ENCODE measurements at regions not wholly inside any gene's neighbourhood (a gene's known extent, or its start where the extent isn't known, plus 50 kb on each side); places are given as distances from the start of the nearest gene placed in this dataset.
"Not testable (repeated sequence)": the region's sequence is repeated elsewhere in the genome, so short reads cannot be mapped to it uniquely, and the experiment has no call there.

DNA sequence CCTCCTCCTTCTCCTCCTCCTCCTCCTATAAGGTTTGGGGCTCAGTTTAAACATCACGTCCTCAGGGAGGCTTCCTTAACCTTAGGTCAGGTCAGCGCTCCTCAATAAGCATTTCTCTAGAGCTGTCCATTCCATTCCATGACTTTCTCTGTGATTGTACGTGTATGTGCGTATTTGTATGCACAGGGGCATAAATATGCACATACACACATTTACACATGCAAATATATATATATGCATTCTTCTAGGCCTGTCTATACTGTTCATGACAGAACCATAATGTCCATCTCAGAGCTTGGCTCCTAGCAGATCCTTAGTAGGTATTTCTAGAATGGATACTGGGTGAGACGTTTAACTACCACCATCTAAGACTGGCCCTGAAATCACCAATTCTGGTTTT, 258.6 kb downstream of the STIM2 start:
- no peak for DNase-seq (ENCODE audit: insufficient read length, low spot score)
- FAIRE-seq = peak; percentile 33

DNA sequence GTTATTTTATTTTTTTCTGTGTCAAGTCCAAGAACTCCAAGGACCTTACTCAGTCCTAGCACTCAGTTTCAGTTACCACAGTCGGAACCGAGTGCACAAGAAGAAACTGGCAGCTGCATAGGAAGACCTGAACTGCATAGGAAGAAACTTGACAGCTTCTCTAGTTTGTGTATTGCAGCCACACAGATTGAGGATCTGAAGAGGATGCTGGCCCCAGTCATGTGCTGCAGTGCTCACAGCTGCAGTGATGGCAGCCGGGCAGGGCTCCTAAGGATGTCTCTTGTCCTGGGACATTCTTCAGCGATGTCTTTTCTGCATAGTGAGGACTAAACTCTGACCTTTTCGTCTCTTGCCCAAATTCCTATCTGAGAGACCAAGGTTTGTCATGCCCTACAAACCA, 261.2 kb downstream of the STIM2 start:
- DNase-seq (ENCODE audit: insufficient read length, low spot score) = no peak
- no peak for FAIRE-seq

DNA sequence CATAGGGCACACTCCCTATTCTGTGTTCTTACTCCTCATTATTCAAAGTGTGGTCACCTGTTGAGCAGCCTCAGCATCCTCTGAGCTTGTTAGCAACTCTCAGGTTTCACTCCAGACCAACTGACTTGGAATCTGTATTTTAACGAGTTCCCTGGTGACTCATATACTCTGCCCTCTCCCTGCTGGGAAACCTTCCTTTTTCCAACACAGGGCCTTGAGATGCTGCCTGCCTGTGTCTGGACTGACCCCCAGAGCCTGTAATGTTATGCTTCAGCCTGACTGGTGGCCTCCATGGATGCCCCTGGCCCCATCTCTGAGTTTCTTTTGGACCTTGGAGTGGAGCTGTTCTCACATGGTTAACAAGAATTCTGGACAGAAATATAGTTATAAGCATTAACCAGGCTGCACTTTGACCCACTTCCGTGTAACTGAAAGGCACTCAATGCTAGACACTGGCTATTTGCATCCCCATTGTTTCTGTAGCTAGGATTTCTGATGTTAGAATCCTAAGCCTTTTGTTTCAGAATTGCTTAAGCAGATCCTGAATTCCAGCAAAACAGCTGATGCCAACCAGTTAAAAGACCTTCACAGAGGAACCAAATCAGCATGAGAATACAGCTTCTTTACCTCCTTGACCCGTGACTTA, 262.6 kb downstream of the STIM2 start:
- DNase-seq (ENCODE audit: insufficient read length, low spot score) = no peak
- no peak for FAIRE-seq

DNA sequence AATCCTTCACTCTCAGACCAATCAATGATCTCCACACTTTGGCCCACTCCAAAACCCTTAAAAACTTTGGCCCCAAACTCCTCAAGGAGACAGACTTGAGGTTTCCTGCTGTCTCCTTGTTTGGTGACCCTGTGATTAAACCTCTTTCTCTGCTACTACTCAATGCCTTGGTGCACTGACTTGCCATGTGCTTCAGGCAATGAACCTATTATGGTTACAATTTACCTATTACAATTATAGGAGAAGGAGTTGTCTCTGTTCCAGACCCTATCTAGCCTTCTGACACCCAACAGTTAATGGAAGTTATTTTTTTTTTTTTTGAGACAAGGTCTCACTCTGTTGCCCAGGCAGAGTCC, 263.1 kb downstream of the STIM2 start:
- FAIRE-seq (no peak), DNase-seq (ENCODE audit: insufficient read length, low spot score) (no peak)

DNA sequence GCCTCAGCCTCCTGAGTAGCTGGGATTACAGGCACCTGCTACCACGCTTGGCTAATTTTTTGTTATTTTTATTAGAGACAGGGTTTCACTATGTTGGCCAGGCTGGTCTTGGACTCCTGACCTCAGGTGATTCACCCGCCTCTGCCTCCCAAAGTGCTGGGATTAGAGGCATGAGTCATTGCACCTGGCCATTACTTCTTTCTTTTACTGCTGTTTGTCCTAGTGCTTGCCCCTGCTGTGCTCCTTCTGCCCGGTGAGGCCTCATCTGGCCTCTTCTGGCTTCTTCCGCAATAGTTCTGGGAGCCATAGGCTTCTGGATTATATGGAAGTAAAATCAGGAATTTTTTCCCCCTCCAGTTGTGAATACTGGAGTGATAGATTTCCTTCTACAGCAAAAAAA, 266.3 kb downstream of the STIM2 start:
- not testable (repeated sequence) for FAIRE-seq; DNase-seq (ENCODE audit: insufficient read length, low spot score)

DNA sequence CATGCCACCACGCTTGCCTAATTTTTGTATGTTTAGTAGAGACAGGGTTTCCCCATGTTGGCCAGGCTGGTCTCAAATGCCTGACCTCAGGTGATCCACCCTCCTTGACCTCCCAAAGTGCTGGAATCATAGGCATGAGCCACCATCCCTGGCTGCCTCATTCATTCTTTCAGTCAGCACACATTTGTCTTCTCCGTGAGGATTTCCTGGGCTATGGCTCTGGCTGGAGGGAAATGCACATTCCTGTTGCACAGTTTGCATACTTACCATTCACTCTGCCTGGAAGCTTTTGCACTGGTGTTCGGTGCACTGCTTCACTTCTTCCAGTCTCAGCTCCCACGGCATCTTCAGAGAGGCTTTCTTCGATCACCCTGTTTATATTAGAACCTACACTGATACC, 267.8 kb downstream of the STIM2 start:
- no peak for DNase-seq (ENCODE audit: insufficient read length, low spot score)
- no peak for FAIRE-seq

DNA sequence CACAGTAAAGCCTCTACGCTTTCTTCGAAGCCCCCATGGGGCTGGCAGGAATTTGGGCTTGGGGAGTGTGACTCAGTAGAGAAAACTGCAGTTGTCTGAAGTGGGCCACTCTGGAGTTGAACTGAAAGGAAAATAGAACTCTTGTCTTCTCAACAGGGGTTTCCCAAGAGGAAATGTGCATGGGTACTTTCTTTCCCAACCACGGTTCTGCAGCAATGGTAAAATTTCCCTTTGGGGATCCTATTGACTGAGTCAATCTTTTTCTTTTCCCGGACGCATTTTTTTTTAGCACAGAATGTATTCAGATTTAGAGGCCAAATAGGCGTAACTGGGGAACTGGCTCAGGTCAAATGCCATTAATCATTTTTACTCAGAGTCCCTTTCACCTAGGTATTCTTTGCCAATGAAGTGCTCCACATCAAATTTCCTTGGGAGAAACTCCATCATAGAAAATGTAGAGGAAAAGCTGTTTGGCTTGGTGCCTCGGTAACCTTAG, 269.3 kb downstream of the STIM2 start:
- FAIRE-seq = no peak
- DNase-seq (ENCODE audit: insufficient read length, low spot score) = no peak

DNA sequence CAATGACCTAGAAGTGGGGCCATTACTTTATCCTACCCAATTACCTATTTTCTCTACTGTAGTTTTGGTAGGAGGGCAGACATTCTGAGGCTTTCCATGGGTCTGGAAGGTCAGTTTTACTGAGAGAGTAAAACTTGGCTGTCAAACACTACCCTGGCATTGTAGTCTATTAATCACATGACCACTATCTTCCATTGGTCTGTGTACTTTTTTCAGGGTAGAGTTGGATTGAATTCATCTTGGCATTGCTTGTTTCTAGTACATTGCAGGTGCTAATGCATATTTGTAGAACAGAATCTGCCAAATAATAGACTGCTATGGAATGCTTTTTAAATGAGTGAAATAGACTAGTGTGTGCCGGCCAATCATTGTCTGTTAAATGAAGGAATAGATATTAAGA, 271.9 kb downstream of the STIM2 start:
- DNase-seq (ENCODE audit: insufficient read length, low spot score) (no peak), FAIRE-seq (no peak)

DNA sequence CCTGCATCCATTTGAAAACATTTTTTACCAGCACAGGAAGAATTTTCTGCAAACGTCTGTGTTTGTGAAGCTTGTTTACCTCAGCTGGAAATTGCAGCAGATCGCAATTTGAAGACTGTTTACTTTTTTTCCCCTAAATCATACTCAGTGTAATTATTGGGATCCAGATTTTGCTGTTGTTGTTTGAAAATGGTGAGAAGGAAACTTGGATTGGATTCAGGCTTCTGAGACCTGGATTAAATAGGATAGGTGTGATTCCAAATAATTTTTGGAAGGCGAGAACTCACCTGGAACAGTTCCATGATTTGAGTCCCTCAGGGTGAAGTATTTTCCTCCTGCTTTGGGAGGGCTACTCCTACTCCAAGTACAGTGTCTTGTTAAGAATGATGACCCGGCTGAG, 279.8 kb downstream of the STIM2 start:
- no peak for FAIRE-seq
- no peak for DNase-seq (ENCODE audit: insufficient read length, low spot score)

DNA sequence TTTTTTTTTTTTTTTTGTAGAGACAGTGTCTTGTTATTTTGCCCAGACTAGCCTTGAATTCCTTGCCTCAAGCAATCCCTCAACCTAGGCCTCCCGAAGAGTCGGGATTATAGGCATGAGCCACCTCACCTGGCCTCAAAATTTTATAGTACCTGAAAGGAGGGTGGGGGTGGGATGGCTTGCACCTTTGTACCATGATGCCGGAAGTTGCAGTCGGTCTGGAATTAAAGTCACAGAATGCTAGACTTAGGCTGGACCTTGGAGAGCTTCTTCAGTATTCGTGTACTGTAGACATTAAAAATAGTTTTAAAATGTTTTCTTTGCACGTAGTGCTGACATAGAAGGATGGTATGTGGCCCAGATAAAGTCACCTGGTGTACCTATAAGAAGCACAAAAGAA, 280.9 kb downstream of the STIM2 start:
- FAIRE-seq (no peak), DNase-seq (ENCODE audit: insufficient read length, low spot score) (no peak)

DNA sequence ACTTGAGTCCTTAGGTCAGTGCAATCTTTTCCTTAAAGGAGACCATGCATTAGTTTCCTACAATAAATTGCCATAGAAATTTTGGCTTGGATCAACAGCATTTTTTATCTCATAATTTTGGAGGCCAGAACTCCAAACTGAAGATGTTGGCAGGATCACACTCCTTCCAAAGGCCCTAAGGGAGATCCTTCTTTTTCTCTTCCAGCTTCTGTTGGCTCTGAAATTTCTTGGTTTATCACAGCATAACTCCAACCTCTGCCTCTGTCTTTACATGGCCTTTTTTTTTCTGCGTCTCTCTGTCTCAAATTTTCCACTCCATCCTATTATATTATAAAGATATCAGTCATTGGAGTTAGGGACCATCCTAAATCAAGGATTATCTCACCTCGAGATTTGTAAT, 282.2 kb downstream of the STIM2 start:
- FAIRE-seq = no peak
- DNase-seq (ENCODE audit: insufficient read length, low spot score) = no peak

DNA sequence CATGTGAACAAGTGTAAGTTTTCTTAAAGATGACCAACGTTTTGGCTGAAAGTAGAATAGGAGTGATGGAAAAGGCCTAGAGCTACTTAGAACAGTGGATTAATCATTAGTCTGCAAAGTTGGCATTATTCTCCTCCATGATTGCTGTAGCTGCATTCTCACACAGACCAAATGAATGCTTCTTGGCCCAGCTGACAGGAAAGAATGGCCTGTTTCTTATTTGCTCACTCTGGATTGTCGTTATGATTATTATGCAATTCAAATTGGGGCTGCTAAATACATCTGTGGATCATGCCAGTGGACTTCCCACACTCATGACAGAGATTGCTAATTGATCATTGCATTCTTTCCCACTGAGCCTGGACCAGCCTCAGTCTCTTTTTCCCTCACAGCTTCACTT, 285.0 kb downstream of the STIM2 start:
- FAIRE-seq (no peak), DNase-seq (ENCODE audit: insufficient read length, low spot score) (no peak)

DNA sequence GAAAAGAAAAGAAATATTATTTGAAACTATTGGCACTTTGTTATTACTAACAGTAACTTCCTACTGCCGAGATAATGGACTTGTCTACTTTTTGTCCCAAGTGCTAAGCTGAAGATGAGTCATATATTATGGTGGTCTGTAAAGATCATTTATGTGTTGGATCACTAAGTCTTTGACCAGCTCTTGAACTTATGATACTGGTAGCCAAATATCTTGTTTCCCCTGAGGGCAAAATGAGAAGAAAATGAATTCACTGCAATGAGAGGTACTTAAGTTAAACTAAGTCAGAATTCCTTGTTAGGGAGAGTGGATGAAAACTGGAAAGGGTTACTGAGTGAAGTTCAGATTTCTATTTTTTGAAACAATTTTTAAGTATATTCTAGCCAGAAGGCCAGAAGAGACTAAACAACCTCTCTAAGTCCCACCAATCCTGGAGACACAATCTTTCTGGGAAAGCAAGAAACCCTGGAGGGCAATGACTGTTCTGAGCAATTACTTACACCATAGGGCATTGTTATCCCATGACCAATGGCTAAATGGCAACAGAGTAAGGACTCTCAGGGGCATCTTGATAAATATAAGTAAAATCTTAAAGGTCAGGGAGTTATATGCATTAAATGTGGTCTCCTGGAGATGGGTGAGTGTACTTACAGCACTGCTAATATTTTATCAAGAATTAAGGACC, 287.7 kb downstream of the STIM2 start:
- FAIRE-seq (no peak), DNase-seq (ENCODE audit: insufficient read length, low spot score) (no peak)

DNA sequence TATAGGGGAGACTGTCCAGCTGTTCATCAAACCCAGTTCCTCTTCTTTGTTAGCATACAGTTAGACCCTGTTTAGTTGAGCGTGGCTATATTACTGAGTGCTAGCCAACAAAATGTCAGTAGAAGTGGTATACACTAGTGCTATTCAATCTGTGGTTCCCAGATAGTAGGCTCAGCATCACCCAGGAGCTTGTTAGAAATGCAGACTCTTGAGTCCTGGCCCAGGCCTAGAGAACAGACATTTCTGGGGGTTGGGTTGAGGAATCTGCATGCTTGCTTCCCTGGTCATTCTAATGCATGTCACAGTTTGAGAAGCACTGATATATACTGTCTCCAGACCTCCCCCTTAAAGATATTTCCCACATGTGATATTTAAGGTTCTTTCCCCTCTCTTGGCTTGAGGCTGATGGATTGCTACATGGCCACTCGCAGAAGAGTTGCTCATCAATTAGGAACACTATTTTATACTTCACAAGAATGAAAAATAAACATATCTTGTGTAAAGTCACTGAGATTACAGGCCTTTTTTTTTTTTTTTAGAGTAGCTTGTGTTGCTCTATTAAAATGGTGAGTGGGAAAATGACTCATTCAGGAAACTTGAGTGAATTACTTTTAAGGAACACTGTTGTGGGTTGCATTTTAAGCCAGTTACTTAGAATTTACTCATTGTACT, 289.0 kb downstream of the STIM2 start:
- DNase-seq (ENCODE audit: insufficient read length, low spot score) (no peak), FAIRE-seq (no peak)

DNA sequence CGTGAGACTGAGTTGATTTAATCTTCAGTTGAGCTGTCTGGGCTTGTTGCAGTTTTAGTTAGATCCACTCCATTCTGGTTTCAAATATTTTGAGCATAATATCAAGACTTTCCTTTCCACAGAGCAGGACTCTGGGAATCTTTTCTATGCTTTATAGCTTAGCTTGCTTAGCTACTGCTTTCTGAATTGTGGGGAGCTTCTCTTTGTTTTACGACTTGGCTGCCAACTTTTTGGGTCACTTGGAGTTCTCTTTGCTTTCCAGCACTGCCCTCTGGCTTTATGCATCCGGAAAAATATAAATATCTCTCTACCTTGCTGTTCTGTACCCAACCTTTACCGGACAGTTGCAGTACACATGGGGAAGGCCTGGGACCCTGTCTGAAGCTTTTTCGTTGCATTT, 292.1 kb downstream of the STIM2 start:
- DNase-seq (ENCODE audit: insufficient read length, low spot score) (no peak), FAIRE-seq (no peak)

DNA sequence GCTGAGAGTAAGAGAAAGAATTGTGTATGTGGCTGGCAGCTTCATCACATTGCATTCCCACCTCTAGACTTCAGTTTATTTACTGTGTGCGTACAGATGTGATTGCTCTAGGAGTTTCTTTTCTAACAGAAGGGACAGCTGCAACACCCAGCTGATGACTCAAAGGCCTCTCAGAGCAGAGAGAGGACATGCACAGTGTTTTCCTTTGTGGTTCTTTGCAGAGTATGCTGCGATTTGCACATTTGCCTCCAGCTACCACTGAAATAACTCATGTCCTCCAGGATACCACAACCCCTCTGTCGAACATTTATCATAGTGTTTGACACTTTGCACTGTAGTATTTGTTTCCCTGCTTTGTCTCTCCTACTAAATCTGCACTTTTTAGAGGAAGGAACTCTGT, 294.1 kb downstream of the STIM2 start:
- no peak for FAIRE-seq
- peak; percentile 26 for DNase-seq (ENCODE audit: insufficient read length, low spot score)

DNA sequence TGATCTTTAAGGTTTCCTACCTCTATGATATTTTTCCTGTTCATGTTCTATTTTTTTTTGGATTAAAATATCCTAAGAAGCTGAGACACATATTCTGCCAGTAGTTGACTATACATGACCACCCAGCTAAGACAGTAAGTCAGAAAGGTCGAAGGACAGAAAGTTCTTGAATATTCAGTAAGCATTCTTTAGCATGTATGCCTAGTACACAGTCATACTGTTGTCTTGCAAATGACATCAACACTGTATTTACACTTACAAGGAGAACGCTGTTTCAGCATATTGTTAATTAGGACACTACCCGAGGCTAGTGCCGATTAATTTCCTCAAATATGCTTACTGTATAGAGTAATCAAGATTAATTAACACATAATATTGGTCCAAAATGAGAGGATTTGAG, 300.6 kb downstream of the STIM2 start:
- no peak for DNase-seq (ENCODE audit: insufficient read length, low spot score)
- peak; percentile 20 for FAIRE-seq

DNA sequence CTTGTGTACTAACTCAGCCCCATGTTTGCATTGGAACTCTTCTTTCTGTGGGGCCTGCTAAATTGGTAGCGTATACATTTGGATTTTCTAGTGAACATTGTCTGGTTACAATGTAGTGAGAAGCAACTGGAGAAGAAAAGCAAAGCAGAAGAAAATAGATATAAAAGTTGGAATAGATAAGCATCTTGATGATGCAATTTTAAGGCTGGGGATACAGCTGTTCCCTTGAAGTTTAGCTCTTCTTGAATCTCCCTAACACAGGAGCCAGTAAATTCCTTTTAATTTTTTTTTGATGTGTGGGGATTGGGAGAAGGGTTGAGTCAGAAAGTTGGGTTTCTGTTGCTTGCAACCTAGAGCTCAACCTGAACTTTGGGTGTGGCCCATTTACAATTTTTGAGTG, 308.1 kb downstream of the STIM2 start:
- DNase-seq (ENCODE audit: insufficient read length, low spot score) (no peak), FAIRE-seq (no peak)

DNA sequence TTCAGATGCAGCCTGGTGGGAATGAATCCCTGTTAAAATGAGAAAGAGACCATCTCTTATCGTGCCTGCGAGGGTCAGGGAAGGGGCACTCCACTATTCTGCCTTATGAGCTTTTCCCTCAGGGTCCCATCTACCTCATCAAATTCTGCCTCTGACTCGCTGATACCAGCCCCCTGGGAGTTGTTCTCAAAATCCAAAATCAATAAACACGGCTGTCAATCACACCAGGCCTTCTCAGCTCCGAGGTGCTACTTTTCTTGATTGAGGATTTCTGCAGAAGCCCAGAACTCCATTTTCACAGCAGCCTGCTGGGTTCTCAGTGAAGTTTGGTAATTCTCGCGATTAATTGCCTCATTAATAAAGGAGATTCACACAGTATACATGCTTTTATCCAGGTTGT, 312.6 kb downstream of the STIM2 start:
- FAIRE-seq = no peak
- DNase-seq (ENCODE audit: insufficient read length, low spot score) = no peak

DNA sequence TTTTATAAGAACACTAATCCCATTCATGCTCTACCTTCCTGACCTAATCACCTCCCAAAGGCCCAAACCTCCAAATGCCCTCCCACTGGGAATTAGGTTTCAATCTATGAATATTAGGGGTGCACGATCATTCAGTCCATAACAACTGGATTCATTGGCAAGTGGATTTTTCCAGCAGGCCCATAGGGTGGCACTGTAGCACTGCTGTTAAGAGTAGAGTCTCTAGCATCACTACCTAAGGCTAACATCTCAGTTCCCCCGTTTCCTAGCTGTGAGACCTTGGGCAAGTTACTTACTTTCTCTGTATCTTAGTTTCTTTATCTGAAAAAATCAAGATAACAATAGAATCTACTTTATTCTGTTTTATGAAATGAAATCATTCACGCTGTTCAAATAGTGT, 315.8 kb downstream of the STIM2 start:
- DNase-seq (ENCODE audit: insufficient read length, low spot score) (peak; percentile 11), FAIRE-seq (no peak)

DNA sequence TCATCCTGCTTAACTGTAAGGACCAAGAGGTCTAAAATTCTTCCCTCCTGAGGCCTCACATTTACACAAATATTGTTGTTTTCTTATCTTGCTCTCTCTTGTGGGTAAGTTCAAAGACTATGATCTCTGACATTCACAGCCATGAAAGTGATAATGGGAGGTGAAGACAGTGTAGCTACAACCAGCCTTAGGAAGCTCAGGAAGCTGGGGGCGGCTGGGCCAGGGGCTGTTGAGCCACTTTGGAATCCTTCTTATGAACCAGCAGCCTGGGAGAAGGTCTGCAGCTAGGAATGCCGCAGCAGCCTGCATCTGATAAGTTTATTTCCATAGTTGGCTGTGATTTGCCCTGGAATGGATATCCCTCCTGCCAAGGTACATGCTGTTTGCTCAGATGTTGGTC, 316.2 kb downstream of the STIM2 start:
- FAIRE-seq = no peak
- no peak for DNase-seq (ENCODE audit: insufficient read length, low spot score)

DNA sequence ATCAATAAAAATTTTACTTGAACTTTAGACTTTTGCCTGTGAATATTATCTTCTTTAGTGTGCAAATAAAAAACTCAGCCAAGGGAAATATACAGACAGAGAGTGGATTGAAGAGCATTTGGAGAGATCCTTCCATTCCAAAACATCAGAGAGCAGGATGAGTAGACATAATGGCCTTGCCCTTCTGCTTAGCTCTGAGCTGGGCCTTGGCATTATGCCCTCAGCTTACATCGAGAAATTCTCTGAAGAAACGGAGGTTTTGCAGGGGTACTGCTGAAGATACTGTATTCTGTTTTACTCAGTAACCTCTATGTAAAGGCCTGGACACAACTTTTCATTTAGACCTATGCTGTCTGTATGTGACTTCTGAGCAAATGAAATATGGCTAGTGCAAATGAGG, 317.4 kb downstream of the STIM2 start:
- no peak for DNase-seq (ENCODE audit: insufficient read length, low spot score)
- no peak for FAIRE-seq

Data from HTR-8/SVneo (cell line).